ENCODE measurements at regions not wholly inside any gene's neighbourhood (a gene's known extent, or its start where the extent isn't known, plus 50 kb on each side); places are given as distances from the start of the nearest gene placed in this dataset.

GRCh38 chr3:67176396-67176795, 178.3 kb downstream of the KBTBD8 start:
- Histone ChIP-seq H3K4me2 (replicated peaks; ENCODE audit: extremely low read depth, low read length, poor library complexity, severe bottlenecking) (no peak overlapping the region), H3K9me3 (replicated peaks in 1 of 2; ENCODE audit: control insufficient read depth in 1 of 2, insufficient read depth in 1 of 2, low read length in 2 of 2) (peaks cover 7 to 9% of the 10 kb centered on the region in 2 donors), H3K27me3 (ENCODE audit: control insufficient read depth in 2 of 2, insufficient read depth in 2 of 2, low read length in 2 of 2) (no peaks in the 10 kb centered on the region), H3K36me3 (replicated peaks in 1 of 2; ENCODE audit: control insufficient read depth in 1 of 2, insufficient read depth in 2 of 2, low read length in 2 of 2) (no peaks in the 10 kb centered on the region), H3K27ac (ENCODE audit: low read depth in 1 of 2, low read length in 2 of 2) (no peak overlapping the region), H3K4me3 (replicated peaks in 1 of 3; ENCODE audit: low read depth in 2 of 3, low read length in 3 of 3) (no peak overlapping the region), H3K4me1 (ENCODE audit: control insufficient read depth in 1 of 2, insufficient read depth in 2 of 2, low read length in 2 of 2) (no peaks in the 10 kb centered on the region), H3K9ac (ENCODE audit: insufficient read depth, low read length, poor library complexity, severe bottlenecking) (no peak overlapping the region), H4K20me1 (ENCODE audit: insufficient read depth, low read length) (no peaks in the 10 kb centered on the region), H3K79me2 (ENCODE audit: insufficient read depth, low read length) (no peaks in the 10 kb centered on the region), H2AFZ (ENCODE audit: insufficient read depth, low read depth, low read length, poor library complexity, severe bottlenecking) (no peak overlapping the region)
- no peaks in the 10 kb centered on the region for H3K36me3 Mint-ChIP-seq
- no peaks in the 10 kb centered on the region for H3K4me1 Mint-ChIP-seq
- intact Hi-C loops (cut with micrococcal nuclease), result no loop called here
- no peak overlapping the region for H3K27ac Mint-ChIP-seq
- TF ChIP-seq, protein P1, sequence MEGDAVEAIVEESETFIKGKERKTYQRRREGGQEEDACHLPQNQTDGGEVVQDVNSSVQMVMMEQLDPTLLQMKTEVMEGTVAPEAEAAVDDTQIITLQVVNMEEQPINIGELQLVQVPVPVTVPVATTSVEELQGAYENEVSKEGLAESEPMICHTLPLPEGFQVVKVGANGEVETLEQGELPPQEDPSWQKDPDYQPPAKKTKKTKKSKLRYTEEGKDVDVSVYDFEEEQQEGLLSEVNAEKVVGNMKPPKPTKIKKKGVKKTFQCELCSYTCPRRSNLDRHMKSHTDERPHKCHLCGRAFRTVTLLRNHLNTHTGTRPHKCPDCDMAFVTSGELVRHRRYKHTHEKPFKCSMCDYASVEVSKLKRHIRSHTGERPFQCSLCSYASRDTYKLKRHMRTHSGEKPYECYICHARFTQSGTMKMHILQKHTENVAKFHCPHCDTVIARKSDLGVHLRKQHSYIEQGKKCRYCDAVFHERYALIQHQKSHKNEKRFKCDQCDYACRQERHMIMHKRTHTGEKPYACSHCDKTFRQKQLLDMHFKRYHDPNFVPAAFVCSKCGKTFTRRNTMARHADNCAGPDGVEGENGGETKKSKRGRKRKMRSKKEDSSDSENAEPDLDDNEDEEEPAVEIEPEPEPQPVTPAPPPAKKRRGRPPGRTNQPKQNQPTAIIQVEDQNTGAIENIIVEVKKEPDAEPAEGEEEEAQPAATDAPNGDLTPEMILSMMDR (IDR thresholded peaks at IDR 0.05), result no peak
- no CpG with 5 or more reads among the region's 2 CpGs for WGBS (ENCODE audit: insufficient coverage)
- H3K27me3 Mint-ChIP-seq (ENCODE audit: low read depth in 3 of 3), result peaks cover 0 to 3% (median 0%) of the 10 kb centered on the region in 3 donors
- H3K4me3 Mint-ChIP-seq, result no peak overlapping the region
- no peak for DNase-seq
- peaks cover 3 to 14% (median 10%) of the 10 kb centered on the region in 7 donors for H3K9me3 Mint-ChIP-seq

DNA sequence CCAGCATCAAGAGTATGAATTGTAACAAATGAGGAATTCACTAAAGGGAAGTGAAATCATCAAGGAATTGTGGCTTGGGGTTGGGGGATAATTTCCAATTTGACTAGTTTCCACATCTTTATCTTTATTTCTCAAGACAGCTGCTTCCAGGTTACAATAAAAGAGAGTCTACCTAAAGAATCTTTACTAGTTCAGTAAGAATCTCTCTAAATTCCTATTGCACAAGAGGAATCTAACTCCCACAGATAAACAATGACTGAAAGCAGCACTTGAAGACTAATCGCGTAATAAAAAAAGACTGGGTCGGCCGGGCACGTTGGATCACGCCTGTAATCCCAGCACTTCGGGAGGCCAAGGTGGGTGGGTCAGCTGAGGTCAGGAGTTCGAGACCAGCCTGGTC, 194.4 kb downstream of the KBTBD8 start:
- peaks cover 0 to 3% (median 0%) of the 10 kb centered on the region in 7 donors for H3K9me3 Mint-ChIP-seq
- no peak overlapping the region for H2AFZ ChIP-seq (ENCODE audit: insufficient read depth, low read depth, low read length, poor library complexity, severe bottlenecking)
- TF ChIP-seq, protein P1 (IDR thresholded peaks at IDR 0.05), result no peak
- 83% methylated on average over 2 of the region's 8 CpGs for WGBS (ENCODE audit: insufficient coverage)
- H3K36me3 Mint-ChIP-seq, result no peaks in the 10 kb centered on the region
- no peak for DNase-seq
- no peak overlapping the region for H3K9ac ChIP-seq (ENCODE audit: insufficient read depth, low read length, poor library complexity, severe bottlenecking)
- no peaks in the 10 kb centered on the region for H3K27me3 Mint-ChIP-seq (ENCODE audit: low read depth in 3 of 3)
- no peaks in the 10 kb centered on the region for H3K36me3 ChIP-seq (replicated peaks in 1 of 2; ENCODE audit: control insufficient read depth in 1 of 2, insufficient read depth in 2 of 2, low read length in 2 of 2)
- H3K4me2 ChIP-seq (replicated peaks; ENCODE audit: extremely low read depth, low read length, poor library complexity, severe bottlenecking), result no peak overlapping the region
- no peaks in the 10 kb centered on the region for H3K9me3 ChIP-seq (replicated peaks in 1 of 2; ENCODE audit: control insufficient read depth in 1 of 2, insufficient read depth in 1 of 2, low read length in 2 of 2)
- no peak overlapping the region for H3K27ac ChIP-seq (ENCODE audit: low read depth in 1 of 2, low read length in 2 of 2)
- intact Hi-C loops (cut with micrococcal nuclease), result no loop called here
- no peaks in the 10 kb centered on the region for H4K20me1 ChIP-seq (ENCODE audit: insufficient read depth, low read length)
- no peak overlapping the region for H3K4me3 ChIP-seq (replicated peaks in 1 of 3; ENCODE audit: low read depth in 2 of 3, low read length in 3 of 3)
- H3K27me3 ChIP-seq (ENCODE audit: control insufficient read depth in 2 of 2, insufficient read depth in 2 of 2, low read length in 2 of 2), result no peaks in the 10 kb centered on the region
- no peak overlapping the region for H3K27ac Mint-ChIP-seq
- H3K4me1 ChIP-seq (ENCODE audit: control insufficient read depth in 1 of 2, insufficient read depth in 2 of 2, low read length in 2 of 2), result no peaks in the 10 kb centered on the region
- H3K79me2 ChIP-seq (ENCODE audit: insufficient read depth, low read length), result no peaks in the 10 kb centered on the region
- no peak overlapping the region for H3K4me3 Mint-ChIP-seq
- no peaks in the 10 kb centered on the region for H3K4me1 Mint-ChIP-seq

All from CD14-positive monocyte (primary cell).